WERI-Rb-1 (cell line): ENCODE measurements at regions not wholly inside any gene's neighbourhood (a gene's known extent, or its start where the extent isn't known, plus 50 kb on each side); places are given as distances from the start of the nearest gene placed in this dataset.

ENCODE experiments used
- DNase-seq: peaks from one replicate; pipeline ENCODE4 v3.0.0-alpha.2; 2020
- H3K27ac ChIP-seq: fragments of 250-450 bp; sonication (Bioruptor Pico); 2 replicates; pipeline ENCODE4 v1.5.1; 2020; ENCODE audit warnings: mild to moderate bottlenecking, moderate library complexity
- H3K27me3 ChIP-seq: fragments of 250-450 bp; sonication (Bioruptor Pico); 2 replicates; pipeline ENCODE4 v1.5.1; 2021; ENCODE audit warnings: mild to moderate bottlenecking, low read depth, moderate library complexity; ENCODE audit not compliant: insufficient read depth, severe bottlenecking
- H3K36me3 ChIP-seq: fragments of 250-450 bp; sonication (Bioruptor Pico); 2 replicates; pipeline ENCODE4 v1.5.1; 2020; ENCODE audit warnings: mild to moderate bottlenecking, moderate library complexity
- H3K4me3 ChIP-seq: 2 replicates; pipeline ENCODE4 v1.5.1; 2011; ENCODE audit warnings: low read depth, mild to moderate bottlenecking, control low read depth, low read length
- H3K9me3 ChIP-seq: fragments of 250-450 bp; sonication (Bioruptor Pico); 2 replicates; pipeline ENCODE4 v1.5.1; 2021; ENCODE audit warnings: mild to moderate bottlenecking, moderate library complexity; ENCODE audit not compliant: severe bottlenecking
- TF ChIP-seq, protein P1 (sequence below): IDR thresholded peaks from 2 replicates; pipeline ENCODE4 v1.5.1; 2011; ENCODE audit warnings: low read depth, mild to moderate bottlenecking, control low read depth, inconsistent platforms, low read length

GRCh38 chr14:58731465-58732293 lies 93.9 kb downstream of the DACT1 start:
- DNase-seq: no peak
- TF ChIP-seq, protein P1, sequence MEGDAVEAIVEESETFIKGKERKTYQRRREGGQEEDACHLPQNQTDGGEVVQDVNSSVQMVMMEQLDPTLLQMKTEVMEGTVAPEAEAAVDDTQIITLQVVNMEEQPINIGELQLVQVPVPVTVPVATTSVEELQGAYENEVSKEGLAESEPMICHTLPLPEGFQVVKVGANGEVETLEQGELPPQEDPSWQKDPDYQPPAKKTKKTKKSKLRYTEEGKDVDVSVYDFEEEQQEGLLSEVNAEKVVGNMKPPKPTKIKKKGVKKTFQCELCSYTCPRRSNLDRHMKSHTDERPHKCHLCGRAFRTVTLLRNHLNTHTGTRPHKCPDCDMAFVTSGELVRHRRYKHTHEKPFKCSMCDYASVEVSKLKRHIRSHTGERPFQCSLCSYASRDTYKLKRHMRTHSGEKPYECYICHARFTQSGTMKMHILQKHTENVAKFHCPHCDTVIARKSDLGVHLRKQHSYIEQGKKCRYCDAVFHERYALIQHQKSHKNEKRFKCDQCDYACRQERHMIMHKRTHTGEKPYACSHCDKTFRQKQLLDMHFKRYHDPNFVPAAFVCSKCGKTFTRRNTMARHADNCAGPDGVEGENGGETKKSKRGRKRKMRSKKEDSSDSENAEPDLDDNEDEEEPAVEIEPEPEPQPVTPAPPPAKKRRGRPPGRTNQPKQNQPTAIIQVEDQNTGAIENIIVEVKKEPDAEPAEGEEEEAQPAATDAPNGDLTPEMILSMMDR: no peak
- Histone ChIP-seq H3K27me3 (no peaks in the 10 kb centered on the region), H3K36me3 (no peaks in the 10 kb centered on the region), H3K4me3 (no peak overlapping the region), H3K27ac (no peak overlapping the region), H3K9me3 (no peaks in the 10 kb centered on the region)

- Histone ChIP-seq H3K27me3 (no peaks in the 10 kb centered on the region), H3K9me3 (no peaks in the 10 kb centered on the region), H3K4me3 (no peak overlapping the region), H3K27ac (no peak overlapping the region), H3K36me3 (no peaks in the 10 kb centered on the region)
- TF ChIP-seq, protein P1: no peak
- DNase-seq: no peak
Measured at GRCh38 chr14:58732387-58732786, 94.6 kb downstream of the DACT1 start.

DNA sequence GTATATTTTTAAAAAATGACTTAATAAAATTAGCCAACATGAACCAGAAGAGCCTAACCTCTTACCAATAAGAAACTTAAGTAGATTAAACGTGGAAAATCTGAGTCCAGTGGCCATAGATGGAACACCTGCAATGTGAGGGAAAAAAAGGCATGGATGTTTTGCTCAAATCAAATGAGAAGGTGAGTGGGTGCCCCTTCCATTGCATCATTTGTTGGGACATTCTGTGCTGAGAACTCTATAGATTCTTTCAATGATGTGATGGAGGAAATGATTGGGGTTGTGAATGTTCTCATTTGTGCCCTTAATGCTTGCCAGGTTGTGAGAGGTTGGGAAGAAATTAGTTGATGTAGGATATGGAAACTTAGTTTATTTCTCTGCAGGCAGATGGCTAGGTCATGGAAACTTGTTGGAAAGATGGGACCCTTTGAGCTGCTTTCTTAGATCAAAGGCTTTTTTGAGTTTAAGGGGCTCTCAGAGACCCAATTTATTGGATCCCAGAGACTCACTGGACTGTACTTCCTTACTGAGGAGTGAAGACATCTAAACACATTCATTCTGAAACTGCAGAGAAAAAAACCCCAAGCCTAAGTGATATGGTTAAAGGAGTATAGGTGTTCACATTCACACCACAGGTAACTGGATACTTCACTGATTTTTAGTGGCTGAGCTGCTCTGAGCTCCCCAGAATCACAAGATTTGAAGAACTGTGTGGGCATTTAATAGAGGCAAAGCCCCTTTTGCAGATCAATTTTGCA lies 95.9 kb downstream of the DACT1 start:
- TF ChIP-seq, protein P1: no peak
- H3K4me3 ChIP-seq: no peak overlapping the region
- H3K27ac ChIP-seq: no peak overlapping the region
- H3K27me3 ChIP-seq: no peaks in the 10 kb centered on the region
- H3K36me3 ChIP-seq: no peaks in the 10 kb centered on the region
- no peak for DNase-seq
- no peaks in the 10 kb centered on the region for H3K9me3 ChIP-seq

DNA sequence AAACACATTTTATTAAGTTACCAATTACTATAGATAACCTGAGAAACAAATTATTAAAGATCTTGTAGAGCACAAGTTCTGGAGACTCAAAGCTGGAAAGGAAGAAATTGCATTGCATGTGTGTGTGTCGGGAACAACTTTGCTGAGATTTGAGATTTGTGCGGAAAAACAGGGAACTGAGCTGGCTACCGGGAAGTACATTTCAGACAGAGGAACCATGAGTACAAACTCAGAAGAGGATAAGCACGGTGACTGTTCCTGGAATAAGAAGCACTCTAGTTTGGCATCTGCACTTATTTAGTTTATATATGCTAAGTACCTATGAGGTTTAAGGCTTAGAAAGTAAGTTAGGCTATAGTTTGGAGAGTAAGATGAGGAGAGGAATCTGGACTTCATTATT lies 97.8 kb downstream of the DACT1 start:
- Histone ChIP-seq H3K27me3 (no peaks in the 10 kb centered on the region), H3K27ac (no peak overlapping the region), H3K9me3 (no peaks in the 10 kb centered on the region), H3K4me3 (no peak overlapping the region), H3K36me3 (no peaks in the 10 kb centered on the region)
- DNase-seq: no peak
- TF ChIP-seq, protein P1: no peak

DNA sequence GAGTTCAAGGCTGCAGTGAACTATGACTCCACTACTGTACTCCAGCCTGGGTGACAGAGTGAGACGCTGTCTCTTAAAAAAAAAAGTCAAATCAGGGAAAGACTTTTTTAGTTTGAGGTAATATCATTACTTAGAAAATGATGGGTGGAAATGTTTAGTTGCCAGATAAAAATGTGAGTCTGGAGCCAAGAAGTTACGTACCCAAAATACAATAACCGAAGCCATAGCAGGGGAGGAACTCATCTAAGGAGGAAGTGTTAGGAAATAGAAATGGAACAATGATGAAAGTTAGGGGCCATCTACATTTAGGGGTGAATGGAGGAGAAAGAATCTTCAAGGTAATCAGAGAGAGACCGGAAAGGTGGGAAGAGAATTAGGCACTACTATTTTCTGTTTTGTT lies 98.8 kb downstream of the DACT1 start:
- no peak overlapping the region for H3K4me3 ChIP-seq
- no peaks in the 10 kb centered on the region for H3K9me3 ChIP-seq
- no peaks in the 10 kb centered on the region for H3K27me3 ChIP-seq
- TF ChIP-seq, protein P1: no peak
- no peaks in the 10 kb centered on the region for H3K36me3 ChIP-seq
- H3K27ac ChIP-seq: no peak overlapping the region
- DNase-seq: no peak
